SU-DHL-6 (cell line): ENCODE measurements at regions not wholly inside any gene's neighbourhood (a gene's known extent, or its start where the extent isn't known, plus 50 kb on each side); places are given as distances from the start of the nearest gene placed in this dataset.
"Not testable (repeated sequence)": the region's sequence is repeated elsewhere in the genome, so short reads cannot be mapped to it uniquely, and the experiment has no call there.

Experiments used
- EZH2phosphoT487 ChIP-seq: fragments of 200-600 bp; sonication (generic), shearing (Covaris generic); conservative IDR thresholded peaks from 2 replicates; pipeline ENCODE4 v1.6.1; 2018; ENCODE audit warnings: mild to moderate bottlenecking, antibody characterized with exemption, low read length, moderate library complexity, mixed read lengths
- TF ChIP-seq, protein P1 (sequence below): fragments of 200-600 bp; sonication (generic); IDR thresholded peaks from one replicate; pipeline ENCODE4 v1.5.1; 2017; ENCODE audit warnings: antibody characterized with exemption, mild to moderate bottlenecking, low read length, moderate library complexity; ENCODE audit not compliant: insufficient read depth, poor library complexity, severe bottlenecking

DNA sequence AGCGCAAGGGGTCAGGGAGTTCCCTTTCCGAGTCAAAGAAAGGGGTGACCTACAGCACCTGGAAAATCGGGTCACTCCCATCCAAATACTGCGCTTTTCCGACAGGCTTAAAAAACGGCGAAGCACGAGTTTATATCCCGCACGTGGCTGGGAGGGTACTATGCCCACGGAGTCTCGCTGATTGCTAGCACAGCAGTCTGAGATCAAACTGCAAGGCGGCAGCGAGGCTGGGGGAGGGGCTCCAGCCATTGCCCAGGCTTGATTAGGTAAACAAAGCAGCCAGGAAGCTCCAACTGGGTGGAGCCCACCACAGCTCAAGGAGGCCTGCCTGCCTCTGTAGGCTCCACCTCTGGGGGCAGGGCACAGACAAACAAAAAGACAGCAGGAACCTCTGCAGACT lies 735.1 kb downstream of the TTLL7 start:
- TF ChIP-seq, protein P1, sequence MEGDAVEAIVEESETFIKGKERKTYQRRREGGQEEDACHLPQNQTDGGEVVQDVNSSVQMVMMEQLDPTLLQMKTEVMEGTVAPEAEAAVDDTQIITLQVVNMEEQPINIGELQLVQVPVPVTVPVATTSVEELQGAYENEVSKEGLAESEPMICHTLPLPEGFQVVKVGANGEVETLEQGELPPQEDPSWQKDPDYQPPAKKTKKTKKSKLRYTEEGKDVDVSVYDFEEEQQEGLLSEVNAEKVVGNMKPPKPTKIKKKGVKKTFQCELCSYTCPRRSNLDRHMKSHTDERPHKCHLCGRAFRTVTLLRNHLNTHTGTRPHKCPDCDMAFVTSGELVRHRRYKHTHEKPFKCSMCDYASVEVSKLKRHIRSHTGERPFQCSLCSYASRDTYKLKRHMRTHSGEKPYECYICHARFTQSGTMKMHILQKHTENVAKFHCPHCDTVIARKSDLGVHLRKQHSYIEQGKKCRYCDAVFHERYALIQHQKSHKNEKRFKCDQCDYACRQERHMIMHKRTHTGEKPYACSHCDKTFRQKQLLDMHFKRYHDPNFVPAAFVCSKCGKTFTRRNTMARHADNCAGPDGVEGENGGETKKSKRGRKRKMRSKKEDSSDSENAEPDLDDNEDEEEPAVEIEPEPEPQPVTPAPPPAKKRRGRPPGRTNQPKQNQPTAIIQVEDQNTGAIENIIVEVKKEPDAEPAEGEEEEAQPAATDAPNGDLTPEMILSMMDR, result not testable (repeated sequence)
- TF ChIP-seq EZH2phosphoT487, result not testable (repeated sequence)
